ENCODE measurements at regions not wholly inside any gene's neighbourhood (a gene's known extent, or its start where the extent isn't known, plus 50 kb on each side); places are given as distances from the start of the nearest gene placed in this dataset.

DNA sequence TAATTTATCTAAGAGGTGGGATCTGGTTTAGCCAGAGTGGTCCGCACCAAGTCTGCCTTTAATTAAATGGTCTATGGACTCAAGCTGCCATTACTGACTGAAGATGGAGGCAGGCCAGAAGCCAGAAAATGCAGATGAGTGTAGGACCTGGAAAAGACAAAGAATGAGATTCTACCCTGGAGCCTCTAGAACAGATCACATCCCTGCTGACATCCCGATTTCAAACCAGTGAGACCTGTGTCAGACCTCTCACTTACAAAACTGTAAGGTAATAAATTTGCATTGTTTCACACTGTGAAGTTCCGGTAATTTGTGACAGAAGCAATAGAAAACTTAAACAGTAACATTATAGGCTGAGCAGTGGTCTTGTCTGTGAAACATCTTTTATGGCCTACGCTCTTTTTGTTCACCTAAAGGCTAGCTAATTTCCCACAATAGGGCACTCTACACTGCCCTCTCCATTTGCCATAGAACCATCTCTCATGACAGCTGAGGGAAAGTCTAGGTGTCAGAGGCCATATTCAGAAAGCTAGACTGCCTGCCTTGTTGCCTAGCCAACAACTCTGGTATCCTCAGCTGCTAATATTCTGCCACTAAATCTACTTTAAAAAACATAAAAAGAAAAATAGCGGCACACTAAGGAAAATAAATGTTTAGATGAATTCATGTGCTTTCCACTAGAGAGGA is 1396.2 kb upstream of the PIK3C3 start:
- Mint-ChIP-seq H3K27ac (ENCODE audit: low read depth, unreplicated experiment) (no peak overlapping the region), H3K27me3 (ENCODE audit: insufficient read depth, unreplicated experiment) (no peaks in the 10 kb centered on the region), H3K36me3 (ENCODE audit: insufficient read depth, unreplicated experiment) (no peaks in the 10 kb centered on the region), H3K4me3 (ENCODE audit: unreplicated experiment) (no peak overlapping the region), H3K4me1 (ENCODE audit: insufficient read depth, unreplicated experiment) (no peaks in the 10 kb centered on the region), H3K9me3 (ENCODE audit: unreplicated experiment) (no peaks in the 10 kb centered on the region)
- intact Hi-C loops (cut with micrococcal nuclease): no loop called here
- DNase-seq (ENCODE audit: unreplicated experiment): no peak
- ChIA-PET POLR2A (no interaction called here), CTCF (interaction anchor here (0.6 to 0.8 kb wide), 2 partner anchors 249 to 1457 kb away, joined by 3 read pairs; no protein-coding TSS in a partner anchor)
- TF ChIP-seq, protein P1, sequence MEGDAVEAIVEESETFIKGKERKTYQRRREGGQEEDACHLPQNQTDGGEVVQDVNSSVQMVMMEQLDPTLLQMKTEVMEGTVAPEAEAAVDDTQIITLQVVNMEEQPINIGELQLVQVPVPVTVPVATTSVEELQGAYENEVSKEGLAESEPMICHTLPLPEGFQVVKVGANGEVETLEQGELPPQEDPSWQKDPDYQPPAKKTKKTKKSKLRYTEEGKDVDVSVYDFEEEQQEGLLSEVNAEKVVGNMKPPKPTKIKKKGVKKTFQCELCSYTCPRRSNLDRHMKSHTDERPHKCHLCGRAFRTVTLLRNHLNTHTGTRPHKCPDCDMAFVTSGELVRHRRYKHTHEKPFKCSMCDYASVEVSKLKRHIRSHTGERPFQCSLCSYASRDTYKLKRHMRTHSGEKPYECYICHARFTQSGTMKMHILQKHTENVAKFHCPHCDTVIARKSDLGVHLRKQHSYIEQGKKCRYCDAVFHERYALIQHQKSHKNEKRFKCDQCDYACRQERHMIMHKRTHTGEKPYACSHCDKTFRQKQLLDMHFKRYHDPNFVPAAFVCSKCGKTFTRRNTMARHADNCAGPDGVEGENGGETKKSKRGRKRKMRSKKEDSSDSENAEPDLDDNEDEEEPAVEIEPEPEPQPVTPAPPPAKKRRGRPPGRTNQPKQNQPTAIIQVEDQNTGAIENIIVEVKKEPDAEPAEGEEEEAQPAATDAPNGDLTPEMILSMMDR (IDR thresholded peaks at IDR 0.05; ENCODE audit: unreplicated experiment): no peak
- BruUV-seq (replicated peaks): no TSS peak

DNA sequence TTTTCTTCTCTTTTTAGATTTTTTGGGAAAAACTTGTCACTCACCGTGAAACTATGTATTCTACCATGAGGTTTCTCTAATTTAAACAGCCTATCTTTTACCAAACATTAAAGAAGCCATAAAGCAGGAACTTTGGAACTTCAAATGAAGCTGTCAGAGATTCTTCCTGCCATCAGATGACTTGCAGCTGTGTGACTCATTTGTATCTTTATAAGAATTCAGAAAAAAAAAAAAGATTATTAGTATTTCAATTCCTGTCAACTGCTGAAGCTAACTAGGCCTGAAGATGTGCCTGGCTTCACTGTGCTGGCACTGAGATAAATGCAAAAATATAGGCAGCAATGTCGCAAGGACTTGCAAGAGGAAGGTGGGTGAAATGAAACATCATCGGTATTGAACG is 1399.1 kb upstream of the PIK3C3 start:
- no TSS peak for BruUV-seq (replicated peaks)
- H3K9me3 Mint-ChIP-seq (ENCODE audit: unreplicated experiment): no peaks in the 10 kb centered on the region
- DNase-seq (ENCODE audit: unreplicated experiment): no peak
- no peak overlapping the region for H3K4me3 Mint-ChIP-seq (ENCODE audit: unreplicated experiment)
- no peaks in the 10 kb centered on the region for H3K27me3 Mint-ChIP-seq (ENCODE audit: insufficient read depth, unreplicated experiment)
- H3K27ac Mint-ChIP-seq (ENCODE audit: low read depth, unreplicated experiment): no peak overlapping the region
- POLR2A ChIA-PET: no interaction called here
- intact Hi-C loops (cut with micrococcal nuclease): no loop called here
- CTCF ChIA-PET: interaction anchor here (0.6 kb wide), 1 partner anchor 318 kb away, joined by 3 read pairs; no protein-coding TSS in a partner anchor
- TF ChIP-seq, protein P1 (IDR thresholded peaks at IDR 0.05; ENCODE audit: unreplicated experiment): no peak
- H3K36me3 Mint-ChIP-seq (ENCODE audit: insufficient read depth, unreplicated experiment): no peaks in the 10 kb centered on the region
- peaks cover 12% of the 10 kb centered on the region for H3K4me1 Mint-ChIP-seq (ENCODE audit: insufficient read depth, unreplicated experiment)

DNA sequence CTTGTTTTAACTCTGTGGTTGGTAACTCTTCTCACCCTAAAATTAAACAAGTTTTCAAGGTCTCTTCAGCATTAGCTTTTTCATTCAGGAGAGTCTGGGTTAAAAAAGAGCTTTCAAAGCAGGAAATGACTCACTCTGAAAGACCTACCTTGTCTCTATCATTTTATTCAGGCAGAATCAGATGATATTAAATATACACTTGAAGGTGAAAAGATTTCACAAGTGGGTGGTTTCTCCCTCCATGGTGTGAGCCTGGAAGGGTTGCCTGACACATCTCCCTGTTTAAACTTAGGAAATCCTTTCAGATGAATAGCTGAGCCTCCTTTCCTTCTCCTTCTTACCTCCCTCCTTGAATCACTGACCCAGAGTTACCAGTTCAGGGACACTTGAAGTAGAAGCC is 1402.0 kb upstream of the PIK3C3 start:
- intact Hi-C loops (cut with micrococcal nuclease): no loop called here
- DNase-seq (ENCODE audit: unreplicated experiment): peak; percentile 43
- ChIA-PET CTCF (no interaction called here), POLR2A (no interaction called here)
- Mint-ChIP-seq H3K4me3 (ENCODE audit: unreplicated experiment) (no peak overlapping the region), H3K4me1 (ENCODE audit: insufficient read depth, unreplicated experiment) (peaks cover 12% of the 10 kb centered on the region), H3K27me3 (ENCODE audit: insufficient read depth, unreplicated experiment) (no peaks in the 10 kb centered on the region), H3K27ac (ENCODE audit: low read depth, unreplicated experiment) (peak overlapping the region; percentile 61), H3K9me3 (ENCODE audit: unreplicated experiment) (no peaks in the 10 kb centered on the region), H3K36me3 (ENCODE audit: insufficient read depth, unreplicated experiment) (no peaks in the 10 kb centered on the region)
- TF ChIP-seq, protein P1 (IDR thresholded peaks at IDR 0.05; ENCODE audit: unreplicated experiment): no peak
- BruUV-seq (replicated peaks): no TSS peak

DNA sequence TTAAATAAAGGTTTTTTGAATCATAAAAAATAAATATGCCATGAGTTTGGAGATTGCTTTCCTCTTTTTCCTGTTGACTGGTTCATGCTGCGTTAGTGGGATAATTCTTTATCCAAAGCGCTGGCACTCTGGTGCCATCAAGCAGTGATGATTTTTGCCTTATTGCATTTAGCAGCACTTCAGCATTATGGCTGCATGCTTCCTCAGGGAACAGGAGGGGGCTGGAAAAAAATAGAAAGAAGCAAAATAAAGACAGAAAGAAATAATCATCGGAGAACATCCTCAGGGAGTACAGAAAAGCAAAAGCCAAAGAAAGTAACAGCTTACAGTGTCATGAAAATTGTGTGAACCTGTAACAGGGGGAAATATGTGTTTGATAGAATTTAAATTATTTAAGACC is 1408.2 kb upstream of the PIK3C3 start:
- no peak for DNase-seq (ENCODE audit: unreplicated experiment)
- H3K4me3 Mint-ChIP-seq (ENCODE audit: unreplicated experiment): no peak overlapping the region
- intact Hi-C loops (cut with micrococcal nuclease): no loop called here
- BruUV-seq (replicated peaks): no TSS peak
- no peaks in the 10 kb centered on the region for H3K36me3 Mint-ChIP-seq (ENCODE audit: insufficient read depth, unreplicated experiment)
- H3K27ac Mint-ChIP-seq (ENCODE audit: low read depth, unreplicated experiment): no peak overlapping the region
- no peaks in the 10 kb centered on the region for H3K4me1 Mint-ChIP-seq (ENCODE audit: insufficient read depth, unreplicated experiment)
- no peaks in the 10 kb centered on the region for H3K27me3 Mint-ChIP-seq (ENCODE audit: insufficient read depth, unreplicated experiment)
- H3K9me3 Mint-ChIP-seq (ENCODE audit: unreplicated experiment): no peaks in the 10 kb centered on the region
- TF ChIP-seq, protein P1 (IDR thresholded peaks at IDR 0.05; ENCODE audit: unreplicated experiment): no peak
- CTCF ChIA-PET: interaction anchor here (0.7 kb wide), 1 partner anchor 441 kb away, joined by 3 read pairs; no protein-coding TSS in a partner anchor
- POLR2A ChIA-PET: no interaction called here

All from MCF 10A (cell line).